H9 (cell line): ENCODE measurements at regions not wholly inside any gene's neighbourhood (a gene's known extent, or its start where the extent isn't known, plus 50 kb on each side); places are given as distances from the start of the nearest gene placed in this dataset.

ENCODE experiments used
- DNase-seq: peaks from one replicate; pipeline ENCODE4 v3.0.0-alpha.2; 2017
- H2AFZ ChIP-seq: one replicate; pipeline ENCODE4 v1.6.1; 2013; ENCODE audit warnings: mild to moderate bottlenecking, low read length, control low read depth, moderate library complexity
- H2AK5ac ChIP-seq: 2 replicates; pipeline ENCODE4 v1.6.1; 2013; ENCODE audit warnings: low read length, control low read depth, mixed read lengths; ENCODE audit not compliant: insufficient read length
- H2BK120ac ChIP-seq: one replicate; pipeline ENCODE4 v1.6.1; 2013; ENCODE audit warnings: low read depth, mild to moderate bottlenecking, low read length, control low read depth, inconsistent platforms; ENCODE audit not compliant: poor library complexity, severe bottlenecking
- H2BK12ac ChIP-seq: 2 replicates; pipeline ENCODE4 v1.6.1; 2013; ENCODE audit warnings: low read length, control low read depth, mixed read lengths, low read depth; ENCODE audit not compliant: insufficient read length
- H2BK15ac ChIP-seq: 2 replicates; pipeline ENCODE4 v1.6.1; 2013; ENCODE audit warnings: low read depth, low read length, control low read depth
- H2BK20ac ChIP-seq: one replicate; pipeline ENCODE4 v1.6.1; 2013; ENCODE audit warnings: low read depth, mild to moderate bottlenecking, low read length, control low read depth, inconsistent platforms; ENCODE audit not compliant: poor library complexity, severe bottlenecking
- H2BK5ac ChIP-seq: 2 replicates; pipeline ENCODE4 v1.6.1; 2013; ENCODE audit warnings: low read length, control low read depth, mixed read lengths; ENCODE audit not compliant: insufficient read length
- H3K14ac ChIP-seq: 2 replicates; pipeline ENCODE4 v1.6.1; 2013; ENCODE audit warnings: low read length, control low read depth; ENCODE audit not compliant: insufficient read depth
- H3K18ac ChIP-seq: 2 replicates; pipeline ENCODE4 v1.6.1; 2013; ENCODE audit warnings: low read depth, mild to moderate bottlenecking, mixed read lengths, low read length, control low read depth; ENCODE audit not compliant: insufficient read length
- H3K23ac ChIP-seq: 2 replicates; pipeline ENCODE4 v1.6.1; 2013; ENCODE audit warnings: low read length, control low read depth, mixed read lengths, low read depth; ENCODE audit not compliant: insufficient read length
- H3K23me2 ChIP-seq: 2 replicates; pipeline ENCODE4 v1.6.1; 2013; ENCODE audit warnings: low read depth, mild to moderate bottlenecking, mixed read lengths, low read length, control low read depth; ENCODE audit not compliant: insufficient read length, poor library complexity, severe bottlenecking
- H3K27ac ChIP-seq: 2 replicates; pipeline ENCODE4 v1.5.1; 2013; ENCODE audit warnings: low read length, control low read depth, mixed read lengths, low read depth; ENCODE audit not compliant: insufficient read length
- H3K27me3 ChIP-seq: 2 replicates; pipeline ENCODE4 v1.6.1; 2013; ENCODE audit warnings: low read length, control low read depth, inconsistent platforms; ENCODE audit not compliant: insufficient read depth
- H3K4ac ChIP-seq: 2 replicates; pipeline ENCODE4 v1.6.1; 2013; ENCODE audit warnings: low read depth, mild to moderate bottlenecking, control low read depth, inconsistent platforms, low read length, moderate library complexity
- H3K4me1 ChIP-seq: 2 replicates; pipeline ENCODE4 v1.6.1; 2013; ENCODE audit warnings: low read length, control low read depth, inconsistent platforms; ENCODE audit not compliant: insufficient read depth
- H3K4me2 ChIP-seq: 2 replicates; pipeline ENCODE4 v1.6.1; 2013; ENCODE audit warnings: low read length, control low read depth, mixed read lengths; ENCODE audit not compliant: insufficient read length, insufficient read depth
- H3K56ac ChIP-seq: 2 replicates; pipeline ENCODE4 v1.6.1; 2013; ENCODE audit warnings: low read depth, mild to moderate bottlenecking, mixed read lengths, low read length, control low read depth; ENCODE audit not compliant: insufficient read length
- H3K79me1 ChIP-seq: 2 replicates; pipeline ENCODE4 v1.6.1; 2013; ENCODE audit warnings: low read depth, mild to moderate bottlenecking, moderate library complexity, low read length, control low read depth, inconsistent platforms; ENCODE audit not compliant: insufficient read depth, poor library complexity, severe bottlenecking
- H3K79me2 ChIP-seq: 2 replicates; pipeline ENCODE4 v1.6.1; 2013; ENCODE audit warnings: low read length, control low read depth, inconsistent platforms; ENCODE audit not compliant: insufficient read depth
- H3K9ac ChIP-seq: 2 replicates; pipeline ENCODE4 v1.6.1; 2013; ENCODE audit warnings: low read length, control low read depth, mixed read lengths; ENCODE audit not compliant: insufficient read length; ENCODE audit errors: extremely low read depth
- H3K9me3 ChIP-seq: one replicate; pipeline ENCODE4 v1.6.1; 2013; ENCODE audit warnings: low read depth, low read length, inconsistent platforms; ENCODE audit not compliant: control insufficient read depth
- H3T11ph ChIP-seq: one replicate; pipeline ENCODE4 v1.6.1; 2013; ENCODE audit warnings: mild to moderate bottlenecking, low read length, control low read depth, inconsistent platforms
- H4K20me1 ChIP-seq: one replicate; pipeline ENCODE4 v1.6.1; 2013; ENCODE audit not compliant: control insufficient read depth, insufficient read length, insufficient read depth
- H4K5ac ChIP-seq: 2 replicates; pipeline ENCODE4 v1.6.1; 2013; ENCODE audit warnings: low read depth, mild to moderate bottlenecking, mixed read lengths, low read length, control low read depth; ENCODE audit not compliant: insufficient read length
- H4K8ac ChIP-seq: replicated peaks from 2 replicates; pipeline ENCODE4 v1.6.1; 2013; ENCODE audit warnings: low read length, control low read depth, mixed read lengths, low read depth; ENCODE audit not compliant: insufficient read length
- H4K91ac ChIP-seq: 2 replicates; pipeline ENCODE4 v1.6.1; 2013; ENCODE audit warnings: low read depth, mild to moderate bottlenecking, moderate library complexity, mixed read lengths, low read length, control low read depth; ENCODE audit not compliant: insufficient read length
- H3K27ac Mint-ChIP-seq, 3 experiments: 2 replicates in 2 of 3; 3 replicates in 1 of 3; pipeline ENCODE4 v1.8.0; 2020 to 2021; ENCODE audit warnings: mixed read lengths in 3 of 3, mild to moderate bottlenecking in 1 of 3, moderate library complexity in 1 of 3
- H3K27me3 Mint-ChIP-seq: 2 replicates; pipeline ENCODE4 v1.8.0; 2021; ENCODE audit warnings: low read depth, mild to moderate bottlenecking, moderate library complexity, mixed read lengths
- H3K36me3 Mint-ChIP-seq, 3 experiments: 2 replicates in 2 of 3; 3 replicates in 1 of 3; pipeline ENCODE4 v1.8.0; 2020 to 2021; ENCODE audit warnings: low read depth in 3 of 3, mixed read lengths in 3 of 3; ENCODE audit not compliant: insufficient read depth in 1 of 3
- H3K4me1 Mint-ChIP-seq, 2 experiments: 2 replicates each; pipeline ENCODE4 v1.8.0; 2020; ENCODE audit warnings: mixed read lengths in 2 of 2
- H3K4me3 Mint-ChIP-seq, 2 experiments: 2 replicates in 1 of 2; 3 replicates in 1 of 2; pipeline ENCODE4 v1.8.0; 2020 to 2021; ENCODE audit warnings: mild to moderate bottlenecking in 2 of 2, mixed read lengths in 2 of 2, moderate library complexity in 1 of 2
- H3K9me3 Mint-ChIP-seq, 2 experiments: 2 replicates in 1 of 2; 3 replicates in 1 of 2; pipeline ENCODE4 v1.8.0; 2020; ENCODE audit warnings: mild to moderate bottlenecking in 2 of 2, mixed read lengths in 2 of 2, moderate library complexity in 1 of 2
- WGBS: extraction: QIAGEN DNeasy Blood & Tissue Kit; methylation state at CpG from one replicate; pipeline ENCODE4 v1.1.7; 2013; ENCODE audit warnings: missing lambda C conversion rate, low lambda C conversion rate, mixed read lengths; ENCODE audit not compliant: insufficient read length; ENCODE audit errors: extremely low coverage; 5-methylcytosine and 5-hydroxymethylcytosine counted together
- TF ChIP-seq, protein P1 (sequence below): fragments of 200-600 bp; sonication (generic); conservative IDR thresholded peaks from 3 replicates; pipeline ENCODE4 v1.8.0; 2021; ENCODE audit warnings: antibody characterized with exemption, mild to moderate bottlenecking

DNA sequence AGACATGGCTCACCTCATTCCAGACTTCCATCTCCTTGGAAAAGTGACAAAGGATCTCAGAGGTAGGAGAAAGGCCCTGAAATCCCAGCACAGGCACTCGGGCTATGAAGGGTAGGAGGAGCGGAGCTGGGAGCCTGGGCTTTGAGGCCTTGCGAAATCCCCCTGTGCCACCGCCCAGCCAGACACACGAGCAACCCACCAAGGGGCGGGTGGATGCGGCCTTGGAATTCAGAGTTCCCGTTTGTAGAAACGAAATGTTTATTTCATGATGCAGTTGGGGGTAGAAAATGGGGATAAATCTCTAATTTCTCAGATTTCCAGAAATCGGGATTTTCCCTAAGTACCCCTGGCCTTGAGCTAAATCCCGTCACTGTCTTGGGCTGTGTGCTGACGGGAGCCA, 177.1 kb upstream of the HDAC4 start:
- H2AFZ ChIP-seq = no peak overlapping the region
- H2BK12ac ChIP-seq = no peak overlapping the region
- H3K27me3 ChIP-seq = no peaks in the 10 kb centered on the region
- no peak overlapping the region for H2BK120ac ChIP-seq
- H4K91ac ChIP-seq = no peak overlapping the region
- Mint-ChIP-seq H3K27ac (no peak overlapping the region), H3K36me3 (no peaks in the 10 kb centered on the region), H3K27me3 (no peaks in the 10 kb centered on the region; the same call in none of the 2 replicates), H3K9me3 (no peaks in the 10 kb centered on the region; a peak in 2 of 5 replicates), H3K4me3 (no peak overlapping the region), H3K4me1 (peaks cover 8 to 11% of the 10 kb centered on the region in 2 experiments)
- H3K14ac ChIP-seq = no peak overlapping the region
- TF ChIP-seq, protein P1, sequence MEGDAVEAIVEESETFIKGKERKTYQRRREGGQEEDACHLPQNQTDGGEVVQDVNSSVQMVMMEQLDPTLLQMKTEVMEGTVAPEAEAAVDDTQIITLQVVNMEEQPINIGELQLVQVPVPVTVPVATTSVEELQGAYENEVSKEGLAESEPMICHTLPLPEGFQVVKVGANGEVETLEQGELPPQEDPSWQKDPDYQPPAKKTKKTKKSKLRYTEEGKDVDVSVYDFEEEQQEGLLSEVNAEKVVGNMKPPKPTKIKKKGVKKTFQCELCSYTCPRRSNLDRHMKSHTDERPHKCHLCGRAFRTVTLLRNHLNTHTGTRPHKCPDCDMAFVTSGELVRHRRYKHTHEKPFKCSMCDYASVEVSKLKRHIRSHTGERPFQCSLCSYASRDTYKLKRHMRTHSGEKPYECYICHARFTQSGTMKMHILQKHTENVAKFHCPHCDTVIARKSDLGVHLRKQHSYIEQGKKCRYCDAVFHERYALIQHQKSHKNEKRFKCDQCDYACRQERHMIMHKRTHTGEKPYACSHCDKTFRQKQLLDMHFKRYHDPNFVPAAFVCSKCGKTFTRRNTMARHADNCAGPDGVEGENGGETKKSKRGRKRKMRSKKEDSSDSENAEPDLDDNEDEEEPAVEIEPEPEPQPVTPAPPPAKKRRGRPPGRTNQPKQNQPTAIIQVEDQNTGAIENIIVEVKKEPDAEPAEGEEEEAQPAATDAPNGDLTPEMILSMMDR = no peak
- WGBS = no CpG with 5 or more reads among the region's 12 CpGs
- H3K9ac ChIP-seq = no peak overlapping the region
- DNase-seq = no peak
- no peaks in the 10 kb centered on the region for H3K9me3 ChIP-seq
- H3K56ac ChIP-seq = no peak overlapping the region
- no peak overlapping the region for H3T11ph ChIP-seq
- H4K5ac ChIP-seq = no peak overlapping the region
- no peaks in the 10 kb centered on the region for H3K23me2 ChIP-seq
- no peaks in the 10 kb centered on the region for H3K4me1 ChIP-seq
- no peak overlapping the region for H3K18ac ChIP-seq
- no peaks in the 10 kb centered on the region for H4K20me1 ChIP-seq
- no peak overlapping the region for H3K4ac ChIP-seq
- no peak overlapping the region for H2BK20ac ChIP-seq
- no peak overlapping the region for H3K27ac ChIP-seq
- no peak overlapping the region for H2BK15ac ChIP-seq
- H2BK5ac ChIP-seq = no peak overlapping the region
- H2AK5ac ChIP-seq = no peak overlapping the region
- H3K79me1 ChIP-seq = no peaks in the 10 kb centered on the region
- H3K4me2 ChIP-seq = no peak overlapping the region
- H4K8ac ChIP-seq = no peak overlapping the region
- no peak overlapping the region for H3K23ac ChIP-seq
- H3K79me2 ChIP-seq = no peaks in the 10 kb centered on the region
